ENCODE measurements at regions not wholly inside any gene's neighbourhood (a gene's known extent, or its start where the extent isn't known, plus 50 kb on each side); places are given as distances from the start of the nearest gene placed in this dataset.
"Not testable (repeated sequence)": the region's sequence is repeated elsewhere in the genome, so short reads cannot be mapped to it uniquely, and the experiment has no call there.

- TF ChIP-seq CTCF (conservative IDR thresholded peaks at IDR 0.05) = no peak
- no peak overlapping the region for H3K27ac ChIP-seq
These were observed 818.6 kb downstream of the EPHA4 start for GRCh38 chr2:220753486-220753885.

GRCh38 chr2:220756653-220757052 is 815.5 kb downstream of the EPHA4 start:
- no peak overlapping the region for H3K27ac ChIP-seq
- no peak for TF ChIP-seq CTCF (conservative IDR thresholded peaks at IDR 0.05)

- H3K27ac ChIP-seq = not testable (repeated sequence)
These were observed 813.7 kb downstream of the EPHA4 start for GRCh38 chr2:220758376-220758775.

GRCh38 chr2:220764171-220764570 is 807.9 kb downstream of the EPHA4 start:
- no peak overlapping the region for H3K27ac ChIP-seq
- no peak for TF ChIP-seq CTCF (conservative IDR thresholded peaks at IDR 0.05)

GRCh38 chr2:220767591-220768255 is 804.4 kb downstream of the EPHA4 start:
- no peak overlapping the region for H3K27ac ChIP-seq
- no peak for TF ChIP-seq CTCF (conservative IDR thresholded peaks at IDR 0.05)

GRCh38 chr2:220775856-220776488 is 796.1 kb downstream of the EPHA4 start:
- no peak for TF ChIP-seq CTCF (conservative IDR thresholded peaks at IDR 0.05)
- H3K27ac ChIP-seq = no peak overlapping the region

GRCh38 chr2:220779076-220779475 is 793.0 kb downstream of the EPHA4 start:
- not testable (repeated sequence) for H3K27ac ChIP-seq

- H3K27ac ChIP-seq = no peak overlapping the region
These were observed 792.6 kb downstream of the EPHA4 start for GRCh38 chr2:220779511-220779910.

More at GRCh38 chr2:220779511-220779910, 792.6 kb downstream of the EPHA4 start:
- no peak for TF ChIP-seq CTCF (conservative IDR thresholded peaks at IDR 0.05)

Measured in VCaP (cell line).